ENCODE measurements at regions not wholly inside any gene's neighbourhood (a gene's known extent, or its start where the extent isn't known, plus 50 kb on each side); places are given as distances from the start of the nearest gene placed in this dataset.

GRCh38 chr2:228782281-228782680 is 488.8 kb downstream of the PID1 start:
- H3K14ac ChIP-seq (ENCODE audit: low read length) = no peak overlapping the region
- H3K4me1 ChIP-seq (ENCODE audit: control insufficient read depth in 1 of 2, insufficient read depth in 2 of 2, low read length in 2 of 2) = no peaks in the 10 kb centered on the region
- H2AFZ ChIP-seq (ENCODE audit: insufficient read depth, low read length, poor library complexity) = no peak overlapping the region
- no peak for DNase-seq
- H3K18ac ChIP-seq (ENCODE audit: low read length) = no peak overlapping the region
- no peak overlapping the region for H2BK12ac ChIP-seq (ENCODE audit: low read length)
- H3K9me3 ChIP-seq (ENCODE audit: insufficient read depth, low read depth, low read length) = no peaks in the 10 kb centered on the region
- no peak overlapping the region for H4K12ac ChIP-seq (ENCODE audit: low read depth, low read length)
- no CpG with 5 or more reads among the region's 4 CpGs for WGBS (ENCODE audit: extremely low coverage, insufficient coverage, insufficient read length)
- no peaks in the 10 kb centered on the region for H3K27me3 ChIP-seq (ENCODE audit: insufficient read depth, low read length)
- H3K79me2 ChIP-seq (ENCODE audit: control insufficient read depth, insufficient read depth, low read length, poor library complexity) = no peaks in the 10 kb centered on the region
- no peak overlapping the region for H3K27ac ChIP-seq (ENCODE audit: low read depth, low read length)
- no peaks in the 10 kb centered on the region for H3K79me1 ChIP-seq (ENCODE audit: low read length)
- no peak overlapping the region for H4K91ac ChIP-seq (ENCODE audit: low read depth, low read length)
- no peak overlapping the region for H3K4me2 ChIP-seq (ENCODE audit: low read length)
- no peak overlapping the region for H3K9ac ChIP-seq (ENCODE audit: low read length)
- no peak overlapping the region for H3K23ac ChIP-seq (ENCODE audit: low read length)
- H2AK5ac ChIP-seq (ENCODE audit: low read length) = no peak overlapping the region
- no peak overlapping the region for H2BK5ac ChIP-seq (ENCODE audit: low read depth, low read length, poor library complexity)
- no peaks in the 10 kb centered on the region for H3K36me3 ChIP-seq (ENCODE audit: control insufficient read depth in 1 of 2, insufficient read depth in 2 of 2, low read length in 2 of 2)
- no peak overlapping the region for H4K8ac ChIP-seq (ENCODE audit: low read depth, low read length)
- H3K4ac ChIP-seq (ENCODE audit: low read depth, low read length) = no peak overlapping the region
- H3K4me3 ChIP-seq (ENCODE audit: low read depth, low read length) = no peak overlapping the region
- no peak overlapping the region for H2BK120ac ChIP-seq (ENCODE audit: insufficient read depth, low read length, poor library complexity)

DNA sequence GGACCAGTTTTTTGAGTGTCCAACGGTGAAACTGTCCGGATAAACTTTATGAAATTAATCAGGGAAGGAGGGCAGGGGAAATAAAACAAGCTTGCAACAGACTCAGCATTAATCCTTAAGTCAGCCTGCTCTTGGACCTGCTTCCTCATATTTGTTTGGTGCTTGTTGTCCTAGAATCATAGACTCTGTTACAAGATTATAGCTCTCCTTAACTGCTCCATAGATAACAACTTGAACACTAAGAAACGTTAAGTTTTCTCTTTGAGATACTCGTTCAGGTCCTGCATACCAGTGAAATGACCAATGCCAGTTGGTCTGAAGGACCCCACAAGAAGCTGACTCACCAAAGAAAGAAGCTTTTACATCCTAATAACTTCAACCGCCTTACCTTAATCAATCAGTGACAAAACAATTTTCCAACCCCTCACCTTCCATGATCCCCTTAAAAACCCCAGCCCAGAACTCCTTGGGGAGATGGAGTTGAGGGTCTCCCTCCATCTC is 493.2 kb downstream of the PID1 start:
- Histone ChIP-seq H3K14ac (ENCODE audit: low read length) (no peak overlapping the region), H3K79me1 (ENCODE audit: low read length) (no peaks in the 10 kb centered on the region), H3K79me2 (ENCODE audit: control insufficient read depth, insufficient read depth, low read length, poor library complexity) (no peaks in the 10 kb centered on the region), H3K23ac (ENCODE audit: low read length) (no peak overlapping the region), H3K18ac (ENCODE audit: low read length) (no peak overlapping the region), H2BK5ac (ENCODE audit: low read depth, low read length, poor library complexity) (no peak overlapping the region), H4K91ac (ENCODE audit: low read depth, low read length) (no peak overlapping the region), H3K27me3 (ENCODE audit: insufficient read depth, low read length) (no peaks in the 10 kb centered on the region), H3K27ac (ENCODE audit: low read depth, low read length) (no peak overlapping the region), H3K4me3 (ENCODE audit: low read depth, low read length) (no peak overlapping the region), H3K36me3 (ENCODE audit: control insufficient read depth in 1 of 2, insufficient read depth in 2 of 2, low read length in 2 of 2) (no peaks in the 10 kb centered on the region), H3K4ac (ENCODE audit: low read depth, low read length) (no peak overlapping the region), H4K8ac (ENCODE audit: low read depth, low read length) (no peak overlapping the region), H3K9ac (ENCODE audit: low read length) (no peak overlapping the region), H2AK5ac (ENCODE audit: low read length) (no peak overlapping the region), H3K9me3 (ENCODE audit: insufficient read depth, low read depth, low read length) (no peaks in the 10 kb centered on the region), H4K12ac (ENCODE audit: low read depth, low read length) (no peak overlapping the region), H2BK12ac (ENCODE audit: low read length) (no peak overlapping the region), H3K4me2 (ENCODE audit: low read length) (no peak overlapping the region), H2BK120ac (ENCODE audit: insufficient read depth, low read length, poor library complexity) (no peak overlapping the region), H3K4me1 (ENCODE audit: control insufficient read depth in 1 of 2, insufficient read depth in 2 of 2, low read length in 2 of 2) (no peaks in the 10 kb centered on the region), H2AFZ (ENCODE audit: insufficient read depth, low read length, poor library complexity) (no peak overlapping the region)
- no CpG with 5 or more reads among the region's 5 CpGs for WGBS (ENCODE audit: extremely low coverage, insufficient coverage, insufficient read length)
- no peak for DNase-seq

- WGBS (ENCODE audit: extremely low coverage, insufficient coverage, insufficient read length) = no CpG with 5 or more reads among the region's 2 CpGs
- H3K9ac ChIP-seq (ENCODE audit: low read length) = no peak overlapping the region
- no peak overlapping the region for H3K4me3 ChIP-seq (ENCODE audit: low read depth, low read length)
- H3K4ac ChIP-seq (ENCODE audit: low read depth, low read length) = no peak overlapping the region
- no peak overlapping the region for H4K91ac ChIP-seq (ENCODE audit: low read depth, low read length)
- no peak overlapping the region for H4K8ac ChIP-seq (ENCODE audit: low read depth, low read length)
- DNase-seq = no peak
- no peak overlapping the region for H2BK120ac ChIP-seq (ENCODE audit: insufficient read depth, low read length, poor library complexity)
- no peaks in the 10 kb centered on the region for H3K27me3 ChIP-seq (ENCODE audit: insufficient read depth, low read length)
- H3K36me3 ChIP-seq (ENCODE audit: control insufficient read depth in 1 of 2, insufficient read depth in 2 of 2, low read length in 2 of 2) = no peaks in the 10 kb centered on the region
- no peaks in the 10 kb centered on the region for H3K9me3 ChIP-seq (ENCODE audit: insufficient read depth, low read depth, low read length)
- no peak overlapping the region for H2AFZ ChIP-seq (ENCODE audit: insufficient read depth, low read length, poor library complexity)
- no peak overlapping the region for H4K12ac ChIP-seq (ENCODE audit: low read depth, low read length)
- no peaks in the 10 kb centered on the region for H3K79me2 ChIP-seq (ENCODE audit: control insufficient read depth, insufficient read depth, low read length, poor library complexity)
- no peak overlapping the region for H3K14ac ChIP-seq (ENCODE audit: low read length)
- H3K4me2 ChIP-seq (ENCODE audit: low read length) = no peak overlapping the region
- H3K27ac ChIP-seq (ENCODE audit: low read depth, low read length) = no peak overlapping the region
- H3K4me1 ChIP-seq (ENCODE audit: control insufficient read depth in 1 of 2, insufficient read depth in 2 of 2, low read length in 2 of 2) = no peaks in the 10 kb centered on the region
- no peak overlapping the region for H2BK12ac ChIP-seq (ENCODE audit: low read length)
- H2BK5ac ChIP-seq (ENCODE audit: low read depth, low read length, poor library complexity) = no peak overlapping the region
- no peak overlapping the region for H3K23ac ChIP-seq (ENCODE audit: low read length)
- H3K18ac ChIP-seq (ENCODE audit: low read length) = no peak overlapping the region
- no peaks in the 10 kb centered on the region for H3K79me1 ChIP-seq (ENCODE audit: low read length)
- no peak overlapping the region for H2AK5ac ChIP-seq (ENCODE audit: low read length)
These were observed 496.5 kb downstream of the PID1 start for GRCh38 chr2:228774548-228774947.

- Histone ChIP-seq H4K12ac (ENCODE audit: low read depth, low read length) (no peak overlapping the region), H3K27ac (ENCODE audit: low read depth, low read length) (no peak overlapping the region), H3K4me3 (ENCODE audit: low read depth, low read length) (no peak overlapping the region), H3K18ac (ENCODE audit: low read length) (no peak overlapping the region), H3K79me2 (ENCODE audit: control insufficient read depth, insufficient read depth, low read length, poor library complexity) (no peaks in the 10 kb centered on the region), H2AK5ac (ENCODE audit: low read length) (no peak overlapping the region), H2BK12ac (ENCODE audit: low read length) (no peak overlapping the region), H3K9ac (ENCODE audit: low read length) (no peak overlapping the region), H3K4ac (ENCODE audit: low read depth, low read length) (no peak overlapping the region), H3K9me3 (ENCODE audit: insufficient read depth, low read depth, low read length) (no peaks in the 10 kb centered on the region), H3K36me3 (ENCODE audit: control insufficient read depth in 1 of 2, insufficient read depth in 2 of 2, low read length in 2 of 2) (no peaks in the 10 kb centered on the region), H3K4me1 (ENCODE audit: control insufficient read depth in 1 of 2, insufficient read depth in 2 of 2, low read length in 2 of 2) (no peaks in the 10 kb centered on the region), H4K8ac (ENCODE audit: low read depth, low read length) (no peak overlapping the region), H2AFZ (ENCODE audit: insufficient read depth, low read length, poor library complexity) (no peak overlapping the region), H2BK5ac (ENCODE audit: low read depth, low read length, poor library complexity) (no peak overlapping the region), H2BK120ac (ENCODE audit: insufficient read depth, low read length, poor library complexity) (no peak overlapping the region), H3K79me1 (ENCODE audit: low read length) (no peaks in the 10 kb centered on the region), H3K14ac (ENCODE audit: low read length) (no peak overlapping the region), H3K27me3 (ENCODE audit: insufficient read depth, low read length) (no peaks in the 10 kb centered on the region), H3K23ac (ENCODE audit: low read length) (no peak overlapping the region), H4K91ac (ENCODE audit: low read depth, low read length) (no peak overlapping the region), H3K4me2 (ENCODE audit: low read length) (no peak overlapping the region)
- no peak for DNase-seq
- no CpG with 5 or more reads among the region's 1 CpG for WGBS (ENCODE audit: extremely low coverage, insufficient coverage, insufficient read length)
These were observed 499.3 kb downstream of the PID1 start for GRCh38 chr2:228771774-228772173.

Data from trophoblast cell (in vitro differentiated cells and primary cell).